ENCODE measurements at regions not wholly inside any gene's neighbourhood (a gene's known extent, or its start where the extent isn't known, plus 50 kb on each side); places are given as distances from the start of the nearest gene placed in this dataset.

- TF ChIP-seq CTCF (conservative IDR thresholded peaks at IDR 0.05; ENCODE audit: low read length) (no peak), EZH2phosphoT487 (IDR thresholded peaks at IDR 0.05; ENCODE audit: borderline replicate concordance, low read depth, low read length) (no peak)
Observed at GRCh38 chr14:101711041-101711856, 50.3 kb upstream of the PPP2R5C start.

Measured in OCI-LY7 (cell line).